IMR-90 (cell line): ENCODE measurements at regions not wholly inside any gene's neighbourhood (a gene's known extent, or its start where the extent isn't known, plus 50 kb on each side); places are given as distances from the start of the nearest gene placed in this dataset.

ENCODE experiments used
- ATAC-seq: fragments of 200-7000 bp; cut with Tn5 transposase; 2 replicates; pipeline ENCODE4 v1.9.1; 2020; ENCODE audit warnings: low read depth, mild to moderate bottlenecking, moderate library complexity
- BruUV-seq: library from RNA; stranded (reverse); fragments of 400-500 nt; replicated peaks from 2 replicates; lab custom pipeline; 2021; lab: Mats Ljungman, UMichigan
- CTCF ChIA-PET: fragments of 300-600 bp; formaldehyde crosslinking; extraction: SDS; loops from one replicate; lab custom pipeline; 2021; ENCODE audit warnings: antibody characterized with exemption; lab: Yijun Ruan, JAX
- POLR2A ChIA-PET: fragments of 300-600 bp; sonication (Branson Sonifier 250); formaldehyde crosslinking; loops from one replicate; lab custom pipeline; 2022; ENCODE audit warnings: antibody characterized with exemption; ENCODE audit not compliant: unreplicated experiment; lab: Charles Lee
- DNase-seq: peaks from one replicate; pipeline ENCODE4 v3.0.0; 2013
- H2AFZ ChIP-seq: replicated peaks from 2 replicates; pipeline ENCODE3; 2013; ENCODE audit warnings: low read length, mild to moderate bottlenecking; ENCODE audit not compliant: poor library complexity
- H2AK5ac ChIP-seq: 2 replicates; pipeline ENCODE4 v1.6.1; 2013; ENCODE audit warnings: low read depth, low read length, inconsistent platforms
- H2AK9ac ChIP-seq: replicated peaks from 2 replicates; pipeline ENCODE3; 2013; ENCODE audit warnings: mild to moderate bottlenecking, low read depth, low read length, moderate library complexity; ENCODE audit not compliant: poor library complexity
- H2BK120ac ChIP-seq: 2 replicates; pipeline ENCODE4 v1.6.1; 2013; ENCODE audit warnings: low read depth, low read length, inconsistent platforms
- H2BK15ac ChIP-seq: 3 replicates; pipeline ENCODE4 v1.6.1; 2013; ENCODE audit warnings: low read depth, low read length, inconsistent platforms
- H2BK20ac ChIP-seq: 2 replicates; pipeline ENCODE4 v1.6.1; 2013; ENCODE audit warnings: low read depth, mild to moderate bottlenecking, inconsistent platforms, low read length, moderate library complexity
- H2BK5ac ChIP-seq: 2 replicates; pipeline ENCODE4 v1.6.1; 2013; ENCODE audit warnings: mild to moderate bottlenecking, low read depth, low read length, inconsistent platforms; ENCODE audit not compliant: poor library complexity, severe bottlenecking
- H3K14ac ChIP-seq: replicated peaks from 2 replicates; pipeline ENCODE4 v1.6.1; 2013; ENCODE audit warnings: low read depth, low read length, inconsistent platforms
- H3K18ac ChIP-seq: 2 replicates; pipeline ENCODE4 v1.6.1; 2013; ENCODE audit warnings: low read depth, low read length, control low read depth
- H3K23ac ChIP-seq: 2 replicates; pipeline ENCODE4 v1.6.1; 2013; ENCODE audit warnings: low read depth, low read length, inconsistent platforms
- H3K27ac ChIP-seq: 2 replicates; pipeline ENCODE4 v1.5.1; 2013; ENCODE audit warnings: mild to moderate bottlenecking, control low read depth, low read length; ENCODE audit not compliant: insufficient read depth
- H3K27me3 ChIP-seq: 2 replicates; pipeline ENCODE4 v1.6.1; 2013; ENCODE audit warnings: low read length; ENCODE audit not compliant: control insufficient read depth, insufficient read depth
- H3K36me3 ChIP-seq: 2 replicates; pipeline ENCODE4 v1.6.1; 2013; ENCODE audit warnings: low read length, mixed read lengths; ENCODE audit not compliant: control insufficient read depth, insufficient read depth
- H3K4ac ChIP-seq: 2 replicates; pipeline ENCODE4 v1.6.1; 2013; ENCODE audit warnings: low read depth, low read length, inconsistent platforms
- H3K4me1 ChIP-seq: 2 replicates; pipeline ENCODE4 v1.6.1; 2013; ENCODE audit warnings: low read length, mixed read lengths; ENCODE audit not compliant: control insufficient read depth, insufficient read depth
- H3K4me2 ChIP-seq: 2 replicates; pipeline ENCODE4 v1.6.1; 2013; ENCODE audit warnings: low read depth, mild to moderate bottlenecking, control low read depth, low read length, moderate library complexity
- H3K4me3 ChIP-seq: 2 replicates; pipeline ENCODE4 v1.5.1; 2013; ENCODE audit warnings: low read depth, mild to moderate bottlenecking, control low read depth, low read length, moderate library complexity; ENCODE audit not compliant: insufficient read depth
- H3K56ac ChIP-seq: 2 replicates; pipeline ENCODE4 v1.6.1; 2013; ENCODE audit warnings: low read length, inconsistent platforms; ENCODE audit not compliant: insufficient read depth; ENCODE audit errors: extremely low read depth
- H3K79me1 ChIP-seq, 2 experiments: 2 replicates each; pipeline ENCODE4 v1.6.1; 2013; ENCODE audit warnings: low read length in 2 of 2, inconsistent platforms in 1 of 2, low read depth in 1 of 2
- H3K9ac ChIP-seq: 2 replicates; pipeline ENCODE4 v1.6.1; 2013; ENCODE audit warnings: low read depth, low read length, control low read depth
- H3K9me1 ChIP-seq: 2 replicates; pipeline ENCODE4 v1.6.1; 2013; ENCODE audit warnings: low read length, inconsistent platforms; ENCODE audit not compliant: insufficient read depth
- H3K9me3 ChIP-seq: 2 replicates; pipeline ENCODE4 v1.6.1; 2013; ENCODE audit warnings: low read length; ENCODE audit not compliant: control insufficient read depth, insufficient read depth
- H4K20me1 ChIP-seq: 2 replicates; pipeline ENCODE4 v1.6.1; 2013; ENCODE audit warnings: low read length, inconsistent platforms; ENCODE audit not compliant: insufficient read depth
- H4K5ac ChIP-seq: 2 replicates; pipeline ENCODE4 v1.6.1; 2013; ENCODE audit warnings: mild to moderate bottlenecking, low read depth, low read length, control low read depth
- H4K8ac ChIP-seq, 2 experiments: 2 replicates each; pipeline ENCODE4 v1.6.1; 2013; ENCODE audit warnings: low read depth in 2 of 2, low read length in 2 of 2, control low read depth in 1 of 2, inconsistent platforms in 1 of 2
- H4K91ac ChIP-seq: 2 replicates; pipeline ENCODE4 v1.6.1; 2013; ENCODE audit warnings: low read depth, low read length, inconsistent platforms; ENCODE audit not compliant: insufficient read depth
- BHLHE40 ChIP-seq: fragments of 150-350 bp; IDR thresholded peaks from 2 replicates; pipeline ENCODE4 v1.6.1; 2016; ENCODE audit warnings: mild to moderate bottlenecking, low read depth, low read length
- CHD1 ChIP-seq: IDR thresholded peaks from 2 replicates; pipeline ENCODE4 v1.6.1; 2012; ENCODE audit warnings: low read depth, low read length, improper control_type of control experiment
- ELK1 ChIP-seq: fragments of 150-350 bp; IDR thresholded peaks from 2 replicates; pipeline ENCODE4 v1.6.1; 2016; ENCODE audit warnings: low read depth, mild to moderate bottlenecking, low read length, moderate library complexity, borderline replicate concordance
- MAFK ChIP-seq: IDR thresholded peaks from 2 replicates; pipeline ENCODE4 v1.6.1; 2012; ENCODE audit warnings: low read depth, low read length, improper control_type of control experiment
- MAZ ChIP-seq: IDR thresholded peaks from 2 replicates; pipeline ENCODE4 v1.6.1; 2012; ENCODE audit warnings: low read depth, mild to moderate bottlenecking, low read length, improper control_type of control experiment, moderate library complexity, borderline replicate concordance
- NFE2L2 ChIP-seq: fragments of 150-350 bp; IDR thresholded peaks from 2 replicates; pipeline ENCODE4 v1.6.1; 2016; ENCODE audit warnings: low read depth, mild to moderate bottlenecking, low read length
- POLR2A ChIP-seq: IDR thresholded peaks from 2 replicates; pipeline ENCODE4 v1.6.1; 2012; ENCODE audit warnings: mild to moderate bottlenecking, low read depth, low read length
- SMC3 ChIP-seq: fragments of 150-350 bp; IDR thresholded peaks from 2 replicates; pipeline ENCODE4 v1.6.1; 2016; ENCODE audit warnings: low read depth, mild to moderate bottlenecking, antibody characterized with exemption, low read length, moderate library complexity
- USF2 ChIP-seq: fragments of 150-350 bp; IDR thresholded peaks from 2 replicates; pipeline ENCODE4 v1.6.1; 2017; ENCODE audit warnings: mild to moderate bottlenecking, antibody characterized with exemption, low read length, low read depth
- WGBS, 2 experiments: methylation state at CpG; one replicate each; pipeline versions ENCODE4 v1.1.5 to v1.1.7; 2013; ENCODE audit warnings: missing lambda C conversion rate in 2 of 2; ENCODE audit not compliant: insufficient read length in 1 of 2; ENCODE audit errors: extremely low coverage in 2 of 2; 5-methylcytosine and 5-hydroxymethylcytosine counted together
- dilution Hi-C: fragments of 300-500 bp; cut with HindIII; formaldehyde crosslinking; loops from one replicate; pipeline ENCODE4 v1.14.3; 2018; ENCODE audit warnings: low sequenced_read_pairs; ENCODE audit not compliant: unreplicated experiment
- in situ Hi-C: fragments of 300-500 bp; cut with MboI; formaldehyde crosslinking; loops from 3 replicates; pipeline ENCODE4 v1.14.3; 2019; ENCODE audit warnings: low sequenced_read_pairs, inconsistent platforms, mixed read lengths
- intact Hi-C: fragments of 100-400 bp; cut with micrococcal nuclease; formaldehyde crosslinking; loops from 2 replicates; pipeline ENCODE4 v1.10.0; 2022
- TF ChIP-seq, protein P1 (sequence below): conservative IDR thresholded peaks from 2 replicates; pipeline ENCODE4 v1.5.1; 2012; ENCODE audit warnings: mild to moderate bottlenecking, low read depth, low read length, improper control_type of control experiment

DNA sequence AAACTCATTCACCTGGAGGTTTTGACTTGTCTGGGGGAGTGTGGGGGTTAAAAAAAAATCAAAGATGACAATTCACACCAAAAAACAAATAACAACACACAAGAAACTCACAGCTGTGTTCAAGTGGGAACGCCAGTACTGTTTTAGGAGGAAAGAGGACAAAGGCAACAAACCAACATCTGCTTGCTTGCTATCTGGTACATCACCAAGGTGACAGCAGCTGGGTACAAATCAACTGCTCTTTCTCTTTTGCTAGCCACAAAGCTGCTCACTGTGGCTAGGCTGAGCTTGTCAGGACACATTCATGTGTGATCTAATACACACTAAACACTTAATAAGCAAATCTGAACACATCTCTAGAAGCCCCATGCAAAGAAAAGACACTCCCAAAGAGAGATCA, 128.0 kb upstream of the RAP1B start:
- no peak overlapping the region for H3K56ac ChIP-seq
- no peak overlapping the region for H2AK5ac ChIP-seq
- DNase-seq: no peak
- H2AFZ ChIP-seq: no peak overlapping the region
- H3K4ac ChIP-seq: 0 out of 2 replicates have a peak overlapping the region, but pooled peaks have one; percentile 36
- H3K79me1 ChIP-seq: no peaks in the 10 kb centered on the region
- dilution Hi-C loops: no loop called here
- TF ChIP-seq MAFK (no peak), CHD1 (no peak), POLR2A (no peak), NFE2L2 (no peak), MAZ (no peak), USF2 (no peak), SMC3 (no peak), ELK1 (no peak), BHLHE40 (no peak)
- TF ChIP-seq, protein P1, sequence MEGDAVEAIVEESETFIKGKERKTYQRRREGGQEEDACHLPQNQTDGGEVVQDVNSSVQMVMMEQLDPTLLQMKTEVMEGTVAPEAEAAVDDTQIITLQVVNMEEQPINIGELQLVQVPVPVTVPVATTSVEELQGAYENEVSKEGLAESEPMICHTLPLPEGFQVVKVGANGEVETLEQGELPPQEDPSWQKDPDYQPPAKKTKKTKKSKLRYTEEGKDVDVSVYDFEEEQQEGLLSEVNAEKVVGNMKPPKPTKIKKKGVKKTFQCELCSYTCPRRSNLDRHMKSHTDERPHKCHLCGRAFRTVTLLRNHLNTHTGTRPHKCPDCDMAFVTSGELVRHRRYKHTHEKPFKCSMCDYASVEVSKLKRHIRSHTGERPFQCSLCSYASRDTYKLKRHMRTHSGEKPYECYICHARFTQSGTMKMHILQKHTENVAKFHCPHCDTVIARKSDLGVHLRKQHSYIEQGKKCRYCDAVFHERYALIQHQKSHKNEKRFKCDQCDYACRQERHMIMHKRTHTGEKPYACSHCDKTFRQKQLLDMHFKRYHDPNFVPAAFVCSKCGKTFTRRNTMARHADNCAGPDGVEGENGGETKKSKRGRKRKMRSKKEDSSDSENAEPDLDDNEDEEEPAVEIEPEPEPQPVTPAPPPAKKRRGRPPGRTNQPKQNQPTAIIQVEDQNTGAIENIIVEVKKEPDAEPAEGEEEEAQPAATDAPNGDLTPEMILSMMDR: no peak
- H3K23ac ChIP-seq: no peak overlapping the region
- peak overlapping the region; percentile 11; the same call in 1 of the 2 replicates for H4K91ac ChIP-seq
- ChIA-PET POLR2A (no interaction called here), CTCF (interaction anchor here (0.6 kb wide), 1 partner anchor 43 kb away, joined by 3 read pairs; no protein-coding TSS in a partner anchor)
- peak overlapping the region; percentile 83 for H3K18ac ChIP-seq
- no peak overlapping the region for H2AK9ac ChIP-seq
- no peaks in the 10 kb centered on the region for H3K9me3 ChIP-seq
- BruUV-seq: no TSS peak
- H2BK20ac ChIP-seq: no peak overlapping the region
- no peak overlapping the region for H3K9ac ChIP-seq
- no CpG with 5 or more reads among the region's 1 CpG for WGBS, 2 experiments
- intact Hi-C loops: no loop called here
- no peak overlapping the region for H3K4me3 ChIP-seq
- H3K27ac ChIP-seq: no peak overlapping the region
- no peaks in the 10 kb centered on the region for H4K20me1 ChIP-seq
- peaks cover 8% of the 10 kb centered on the region for H3K4me1 ChIP-seq
- peak overlapping the region; percentile 63; the same call in 1 of the 2 replicates for H4K5ac ChIP-seq
- in situ Hi-C loops: no loop called here
- H3K36me3 ChIP-seq: no peaks in the 10 kb centered on the region
- no peaks in the 10 kb centered on the region for H3K9me1 ChIP-seq
- H3K4me2 ChIP-seq: no peak overlapping the region
- peak overlapping the region; percentile 57; the same call in 1 of the 3 replicates for H2BK15ac ChIP-seq
- H3K14ac ChIP-seq: no peak overlapping the region
- no peak overlapping the region for H2BK120ac ChIP-seq
- no peak overlapping the region for H4K8ac ChIP-seq
- no peaks in the 10 kb centered on the region for H3K27me3 ChIP-seq
- no peak overlapping the region for H2BK5ac ChIP-seq
- no peak for ATAC-seq
